Muscle of arm (tissue), 1 donor: ENCODE measurements at regions not wholly inside any gene's neighbourhood (a gene's known extent, or its start where the extent isn't known, plus 50 kb on each side); places are given as distances from the start of the nearest gene placed in this dataset.
"Not testable (repeated sequence)": the region's sequence is repeated elsewhere in the genome, so short reads cannot be mapped to it uniquely, and the experiment has no call there.

Experiments used
- DNase-seq: peaks from one replicate; pipeline ENCODE4 v3.0.0-alpha.2; 2013

DNA sequence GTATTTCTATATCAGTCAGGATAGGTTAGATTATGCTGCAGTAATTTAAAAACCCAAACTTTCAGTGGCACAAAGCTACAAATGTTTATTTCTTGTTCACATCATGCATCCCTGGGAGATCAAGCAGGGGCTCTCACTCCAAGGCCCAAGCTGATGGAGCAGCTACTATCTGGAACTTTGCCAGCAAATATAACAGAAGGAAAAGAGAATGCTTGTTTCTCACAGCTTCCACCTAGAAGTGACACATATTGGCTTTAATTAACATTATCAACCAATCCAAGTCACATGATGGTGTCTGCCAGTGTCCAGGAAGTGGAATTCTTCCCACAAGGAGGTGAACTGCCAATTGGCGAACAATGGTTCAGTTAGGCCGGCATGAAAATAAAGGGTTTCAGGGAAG is 306.9 kb downstream of the BCL11A start:
- DNase-seq = no peak

DNA sequence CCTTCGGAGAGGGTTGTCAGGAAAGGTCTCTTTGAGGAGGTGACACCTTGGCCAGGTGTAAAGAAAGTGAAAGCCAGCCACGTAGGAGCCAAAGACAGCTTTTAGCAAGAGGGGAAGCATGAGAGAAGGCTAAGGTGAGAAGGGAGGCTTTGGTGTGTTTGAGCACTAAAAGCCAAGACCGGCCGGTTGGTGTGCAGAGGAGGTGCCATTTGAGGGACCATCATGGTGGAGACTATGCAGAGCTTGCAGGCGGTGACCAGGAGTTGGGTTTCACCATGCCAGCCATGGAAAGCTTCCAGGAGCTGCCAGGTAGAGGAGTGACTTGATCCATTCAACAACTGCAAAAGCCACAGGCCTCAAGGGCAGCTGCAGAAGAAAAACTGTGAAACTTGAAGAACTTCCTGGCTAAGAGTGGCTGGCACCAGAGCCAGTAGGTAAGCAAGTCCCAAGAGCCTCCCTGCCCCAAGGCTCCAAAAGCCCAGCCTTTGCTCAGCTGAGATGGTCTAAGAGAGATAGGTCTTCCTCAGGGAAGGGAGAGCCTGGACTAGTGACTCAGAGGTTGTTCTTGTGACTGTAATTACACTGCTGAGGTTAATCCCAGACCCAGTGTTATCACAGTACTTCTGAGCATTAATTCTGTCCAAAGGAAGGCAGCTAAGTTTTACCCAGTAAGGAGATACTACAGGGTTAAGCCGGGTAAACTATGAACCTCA is 319.0 kb downstream of the BCL11A start:
- no peak for DNase-seq

GRCh38 chr2:60230596-60230995 is 322.9 kb downstream of the BCL11A start:
- DNase-seq = no peak

GRCh38 chr2:60230037-60230436 is 323.4 kb downstream of the BCL11A start:
- DNase-seq = no peak

- no peak for DNase-seq
These were observed 326.5 kb downstream of the BCL11A start for GRCh38 chr2:60226943-60227342.

DNA sequence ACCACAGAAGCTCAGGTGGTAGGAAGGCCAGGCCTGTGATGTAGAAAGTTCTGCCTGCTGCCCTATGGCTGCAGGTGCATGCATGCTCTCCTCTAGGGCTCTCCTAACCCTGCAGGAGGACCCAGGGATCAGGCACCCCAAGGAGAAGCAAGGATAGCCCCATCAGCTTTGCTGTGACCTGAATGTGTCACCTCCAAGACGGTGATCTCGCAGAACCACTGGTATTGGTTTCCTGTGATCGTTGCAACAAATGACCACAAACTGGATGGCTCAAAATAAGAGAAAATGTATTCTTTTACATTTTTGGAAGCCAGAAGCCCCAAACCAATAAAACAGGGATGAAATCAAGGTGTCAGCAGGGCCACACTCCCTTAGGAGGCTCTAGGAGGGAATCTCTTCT is 327.3 kb downstream of the BCL11A start:
- DNase-seq = no peak

DNA sequence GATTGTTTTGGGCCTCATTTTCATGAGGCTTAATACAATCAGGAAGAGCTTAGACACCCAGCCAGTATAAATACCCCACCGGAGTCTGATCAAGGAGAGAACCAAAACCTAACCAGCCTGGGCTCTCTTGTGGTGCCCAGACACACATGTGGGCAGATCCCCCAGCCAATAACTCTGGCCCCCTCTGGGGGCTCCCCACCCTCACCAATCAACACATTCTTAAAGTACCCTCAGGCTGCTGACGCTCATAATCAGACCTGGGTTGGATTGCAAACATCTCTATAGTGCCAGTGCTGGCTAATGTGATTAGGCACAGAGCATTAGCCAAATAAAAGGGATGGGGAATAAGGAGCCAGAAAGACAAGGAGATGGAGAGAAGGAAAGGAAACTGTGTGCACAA is 329.6 kb downstream of the BCL11A start:
- DNase-seq = no peak

- DNase-seq = no peak
These were observed 332.4 kb downstream of the BCL11A start for GRCh38 chr2:60221098-60221497.

GRCh38 chr2:60219536-60219935 is 333.9 kb downstream of the BCL11A start:
- DNase-seq = no peak

DNA sequence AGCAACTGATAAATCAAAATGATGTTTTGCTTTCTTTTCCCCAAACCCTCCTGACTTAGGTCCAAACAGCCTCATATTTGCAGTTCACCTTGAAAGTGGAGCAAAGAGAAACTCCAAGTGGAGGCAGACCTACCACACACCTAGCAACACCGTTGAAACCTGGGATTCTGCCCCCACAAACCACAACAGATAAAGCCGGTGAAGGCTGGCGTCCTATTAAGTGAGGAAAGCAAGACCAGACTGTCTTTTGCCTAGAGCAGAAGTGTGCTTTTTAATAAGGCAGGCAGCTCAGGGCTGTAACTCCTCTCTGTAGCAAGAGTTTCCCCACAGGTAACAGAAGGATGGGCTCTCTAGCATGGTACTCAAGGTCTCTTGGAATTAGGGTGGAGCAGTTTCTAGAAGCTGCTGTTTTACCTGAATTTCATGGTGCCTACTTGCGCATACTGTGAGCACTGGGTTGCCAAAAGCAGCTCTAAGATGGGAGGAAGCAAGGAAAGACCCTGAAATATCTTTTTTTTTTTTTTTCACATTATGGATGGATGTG is 336.9 kb downstream of the BCL11A start:
- DNase-seq = no peak

- DNase-seq = no peak
These were observed 338.0 kb downstream of the BCL11A start for GRCh38 chr2:60215386-60215901.

- DNase-seq = no peak
These were observed 338.9 kb downstream of the BCL11A start for GRCh38 chr2:60214626-60214875.

- DNase-seq = no peak
These were observed 339.4 kb downstream of the BCL11A start for GRCh38 chr2:60213865-60214625.

DNA sequence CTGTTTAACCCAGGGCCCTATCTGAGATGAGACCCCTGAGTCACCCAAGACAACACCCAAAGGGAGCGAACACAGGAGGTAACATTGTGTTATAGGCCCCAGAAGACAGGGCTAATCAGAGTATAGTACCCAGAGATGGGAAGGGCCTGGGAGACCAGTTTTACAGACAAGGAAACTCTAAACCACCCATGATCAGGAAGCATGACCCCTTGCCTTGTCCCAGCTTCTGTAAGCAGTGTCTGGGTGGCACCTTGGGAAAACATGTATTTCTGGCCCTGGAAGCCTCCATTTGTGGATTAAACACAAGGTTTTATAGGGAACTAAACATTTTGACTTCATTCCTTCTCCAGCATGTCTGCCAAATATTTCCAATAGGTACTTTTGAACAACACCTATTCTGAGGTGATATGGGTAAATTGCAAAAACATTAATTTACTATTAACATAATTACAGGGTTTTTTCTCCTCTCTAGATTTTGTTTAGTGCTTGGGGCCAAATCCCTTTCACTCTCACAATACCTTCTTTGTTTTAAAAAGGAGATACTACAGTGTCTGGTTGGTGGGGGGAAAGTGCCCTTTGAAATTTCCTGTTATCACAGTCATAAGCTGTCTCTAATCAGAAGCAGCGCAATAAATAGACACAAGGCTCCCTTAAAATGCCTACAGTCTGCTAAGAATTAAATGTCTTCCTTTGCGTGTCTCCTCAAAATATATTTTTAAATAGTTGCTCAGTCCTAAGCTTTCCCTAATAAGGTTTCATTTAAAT is 341.1 kb downstream of the BCL11A start:
- DNase-seq = no peak

GRCh38 chr2:60189006-60189405 is 364.4 kb downstream of the BCL11A start:
- not testable (repeated sequence) for DNase-seq

DNA sequence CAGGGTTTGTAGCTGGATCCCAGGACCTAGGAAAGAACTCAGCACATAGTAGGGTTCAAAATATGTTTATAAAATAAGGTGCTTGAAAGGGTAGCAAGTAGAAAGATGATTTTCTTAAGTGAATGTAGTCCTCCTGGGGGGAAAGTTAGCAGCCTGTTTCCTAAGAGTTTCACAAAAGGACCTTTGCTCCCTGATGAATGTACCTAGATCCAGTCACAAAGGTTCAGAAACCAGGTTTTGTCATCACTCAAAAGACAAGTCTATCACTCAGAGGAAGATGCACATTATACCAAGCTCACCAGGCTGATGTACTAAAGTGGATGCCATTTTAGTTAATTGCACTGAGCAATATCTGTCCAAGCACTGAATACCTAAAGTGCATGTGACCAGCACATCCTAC is 378.2 kb downstream of the BCL11A start:
- no peak for DNase-seq

GRCh38 chr2:60174146-60174545 is 379.3 kb downstream of the BCL11A start:
- DNase-seq = no peak

DNA sequence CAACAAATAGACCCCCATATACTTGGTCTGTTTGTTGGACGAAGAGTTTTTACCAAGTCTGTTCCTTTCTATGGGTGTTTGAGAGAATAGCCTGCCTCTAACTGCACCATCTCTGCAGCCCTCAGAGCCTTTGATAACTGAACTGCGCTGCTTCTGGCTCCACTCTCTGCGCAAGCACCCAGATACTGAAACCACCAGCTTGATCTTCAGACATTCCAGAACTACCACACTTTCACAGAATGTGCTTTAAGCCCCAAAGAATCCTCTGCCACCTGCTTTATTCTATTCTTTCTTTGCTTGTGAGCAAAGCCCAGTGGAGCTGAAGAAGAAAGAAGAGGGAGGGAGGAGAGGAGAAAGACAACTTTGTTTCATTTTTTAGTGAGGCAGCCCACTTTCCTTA is 380.7 kb downstream of the BCL11A start:
- no peak for DNase-seq

GRCh38 chr2:60170272-60170671 is 383.2 kb downstream of the BCL11A start:
- no peak for DNase-seq

GRCh38 chr2:60168247-60168646 is 385.2 kb downstream of the BCL11A start:
- no peak for DNase-seq

DNA sequence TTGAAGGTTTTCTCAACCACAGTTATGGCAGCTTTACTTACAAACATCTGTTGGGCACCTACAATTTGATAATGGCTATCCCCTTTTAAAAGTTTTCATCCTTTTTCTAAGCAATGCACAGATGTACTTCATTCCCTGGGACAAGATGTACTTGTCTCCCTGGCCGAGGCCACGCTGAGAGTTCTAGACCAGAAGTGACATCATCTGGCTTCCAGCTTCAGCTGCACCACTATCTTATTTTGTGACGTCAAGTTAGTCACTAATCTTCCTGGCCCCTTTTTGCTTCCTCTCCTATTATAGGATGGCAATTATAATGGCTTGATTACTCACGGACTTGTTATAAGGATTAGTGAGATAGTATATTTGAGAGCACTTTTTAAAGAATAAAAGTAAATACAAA is 386.4 kb downstream of the BCL11A start:
- DNase-seq = no peak

GRCh38 chr2:60163691-60164090 is 389.8 kb downstream of the BCL11A start:
- DNase-seq = no peak

- no peak for DNase-seq
These were observed 393.9 kb downstream of the BCL11A start for GRCh38 chr2:60159519-60159918.
